ENCODE measurements at regions not wholly inside any gene's neighbourhood (a gene's known extent, or its start where the extent isn't known, plus 50 kb on each side); places are given as distances from the start of the nearest gene placed in this dataset.

DNA sequence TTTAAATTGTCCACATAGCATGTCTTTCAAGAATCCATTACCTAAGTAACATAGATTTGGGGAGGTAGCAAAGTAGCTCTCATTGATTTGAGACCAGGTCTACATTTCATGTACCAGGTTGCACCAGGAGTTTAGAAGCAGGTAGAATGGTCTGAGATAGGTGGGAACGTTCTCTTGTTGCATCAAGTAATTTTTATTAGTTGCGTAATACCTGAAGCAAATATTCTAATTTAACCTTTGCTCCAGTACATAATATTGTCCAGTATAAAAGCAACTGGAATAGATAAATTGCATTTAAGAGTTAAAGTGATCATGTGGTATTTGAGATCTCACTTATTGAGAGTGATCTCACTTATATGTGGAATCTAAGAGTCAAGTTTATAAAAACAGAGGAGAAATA is 597.1 kb upstream of the PRMT6 start:
- TF ChIP-seq POLR2AphosphoS5 (IDR thresholded peaks at IDR 0.05; ENCODE audit: low read depth, low read length) (no peak), SIN3A (IDR thresholded peaks at IDR 0.05; ENCODE audit: borderline replicate concordance, insufficient read depth, low read depth, low read length) (no peak)
- TF ChIP-seq, protein P1, sequence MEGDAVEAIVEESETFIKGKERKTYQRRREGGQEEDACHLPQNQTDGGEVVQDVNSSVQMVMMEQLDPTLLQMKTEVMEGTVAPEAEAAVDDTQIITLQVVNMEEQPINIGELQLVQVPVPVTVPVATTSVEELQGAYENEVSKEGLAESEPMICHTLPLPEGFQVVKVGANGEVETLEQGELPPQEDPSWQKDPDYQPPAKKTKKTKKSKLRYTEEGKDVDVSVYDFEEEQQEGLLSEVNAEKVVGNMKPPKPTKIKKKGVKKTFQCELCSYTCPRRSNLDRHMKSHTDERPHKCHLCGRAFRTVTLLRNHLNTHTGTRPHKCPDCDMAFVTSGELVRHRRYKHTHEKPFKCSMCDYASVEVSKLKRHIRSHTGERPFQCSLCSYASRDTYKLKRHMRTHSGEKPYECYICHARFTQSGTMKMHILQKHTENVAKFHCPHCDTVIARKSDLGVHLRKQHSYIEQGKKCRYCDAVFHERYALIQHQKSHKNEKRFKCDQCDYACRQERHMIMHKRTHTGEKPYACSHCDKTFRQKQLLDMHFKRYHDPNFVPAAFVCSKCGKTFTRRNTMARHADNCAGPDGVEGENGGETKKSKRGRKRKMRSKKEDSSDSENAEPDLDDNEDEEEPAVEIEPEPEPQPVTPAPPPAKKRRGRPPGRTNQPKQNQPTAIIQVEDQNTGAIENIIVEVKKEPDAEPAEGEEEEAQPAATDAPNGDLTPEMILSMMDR (IDR thresholded peaks at IDR 0.05), result no peak
- TF ChIP-seq, protein P2, sequence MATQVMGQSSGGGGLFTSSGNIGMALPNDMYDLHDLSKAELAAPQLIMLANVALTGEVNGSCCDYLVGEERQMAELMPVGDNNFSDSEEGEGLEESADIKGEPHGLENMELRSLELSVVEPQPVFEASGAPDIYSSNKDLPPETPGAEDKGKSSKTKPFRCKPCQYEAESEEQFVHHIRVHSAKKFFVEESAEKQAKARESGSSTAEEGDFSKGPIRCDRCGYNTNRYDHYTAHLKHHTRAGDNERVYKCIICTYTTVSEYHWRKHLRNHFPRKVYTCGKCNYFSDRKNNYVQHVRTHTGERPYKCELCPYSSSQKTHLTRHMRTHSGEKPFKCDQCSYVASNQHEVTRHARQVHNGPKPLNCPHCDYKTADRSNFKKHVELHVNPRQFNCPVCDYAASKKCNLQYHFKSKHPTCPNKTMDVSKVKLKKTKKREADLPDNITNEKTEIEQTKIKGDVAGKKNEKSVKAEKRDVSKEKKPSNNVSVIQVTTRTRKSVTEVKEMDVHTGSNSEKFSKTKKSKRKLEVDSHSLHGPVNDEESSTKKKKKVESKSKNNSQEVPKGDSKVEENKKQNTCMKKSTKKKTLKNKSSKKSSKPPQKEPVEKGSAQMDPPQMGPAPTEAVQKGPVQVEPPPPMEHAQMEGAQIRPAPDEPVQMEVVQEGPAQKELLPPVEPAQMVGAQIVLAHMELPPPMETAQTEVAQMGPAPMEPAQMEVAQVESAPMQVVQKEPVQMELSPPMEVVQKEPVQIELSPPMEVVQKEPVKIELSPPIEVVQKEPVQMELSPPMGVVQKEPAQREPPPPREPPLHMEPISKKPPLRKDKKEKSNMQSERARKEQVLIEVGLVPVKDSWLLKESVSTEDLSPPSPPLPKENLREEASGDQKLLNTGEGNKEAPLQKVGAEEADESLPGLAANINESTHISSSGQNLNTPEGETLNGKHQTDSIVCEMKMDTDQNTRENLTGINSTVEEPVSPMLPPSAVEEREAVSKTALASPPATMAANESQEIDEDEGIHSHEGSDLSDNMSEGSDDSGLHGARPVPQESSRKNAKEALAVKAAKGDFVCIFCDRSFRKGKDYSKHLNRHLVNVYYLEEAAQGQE (IDR thresholded peaks at IDR 0.05; ENCODE audit: insufficient read depth in 1 of 2, low read depth in 2 of 2, low read length in 1 of 2), result no peak

Data from Panc1 (cell line).